Colonic mucosa (tissue), 4 donors: ENCODE measurements at regions not wholly inside any gene's neighbourhood (a gene's known extent, or its start where the extent isn't known, plus 50 kb on each side); places are given as distances from the start of the nearest gene placed in this dataset.

Experiments used
- DNase-seq: peaks from one replicate; pipeline ENCODE4 v3.0.0-alpha.2; 2020
- H3K27ac ChIP-seq: fragments of 200-600 bp; one replicate; pipeline ENCODE4 v1.8.0; 2021
- H3K27me3 ChIP-seq: fragments of 200-600 bp; one replicate; pipeline ENCODE4 v1.8.0; 2021
- H3K36me3 ChIP-seq: fragments of 200-600 bp; one replicate; pipeline ENCODE4 v1.8.0; 2021
- H3K4me1 ChIP-seq: fragments of 200-600 bp; one replicate; pipeline ENCODE4 v1.8.0; 2021; ENCODE audit warnings: mild to moderate bottlenecking
- H3K4me3 ChIP-seq: fragments of 200-600 bp; one replicate; pipeline ENCODE4 v1.8.0; 2021
- H3K9ac ChIP-seq, 2 donors: one replicate each; pipeline ENCODE4 v1.7.0; 2013; ENCODE audit warnings: control low read depth in 2 of 2, low read depth in 2 of 2, low read length in 2 of 2
- H3K9me3 ChIP-seq: fragments of 200-600 bp; one replicate; pipeline ENCODE4 v1.8.0; 2021
- intact Hi-C: fragments of 100-400 bp; cut with DNase I; formaldehyde crosslinking; loops from one replicate; pipeline ENCODE4 v1.14.1; 2022
- TF ChIP-seq, protein P1 (sequence below): fragments of 200-600 bp; IDR thresholded peaks from one replicate; pipeline ENCODE4 v1.8.0; 2022; ENCODE audit warnings: antibody characterized with exemption, mild to moderate bottlenecking
- donor health status: healthy.
- donor health status: DM: no; HTN: no; CAD: no.
- donor health status: DM: no; HTN: no; CAD: no.

DNA sequence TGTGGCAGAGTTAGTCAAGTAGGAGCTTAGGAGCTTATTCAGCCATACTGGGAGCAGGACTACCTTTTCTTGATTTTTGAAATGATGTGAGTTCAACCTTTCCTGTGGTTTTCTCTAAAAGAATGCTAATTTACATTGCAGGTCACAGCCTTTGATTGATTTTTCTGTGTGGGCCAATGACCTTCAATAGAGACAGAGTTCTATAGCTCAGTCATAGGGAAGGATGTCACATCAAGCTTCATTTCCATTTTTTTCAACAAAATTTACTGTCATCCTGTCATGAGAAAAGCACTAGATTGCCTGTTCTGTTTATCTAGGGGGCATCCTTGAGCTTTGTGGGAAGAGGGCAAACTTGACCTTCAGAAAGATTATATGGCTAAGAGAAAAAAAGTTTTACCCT is 448.7 kb downstream of the MID1IP1 start:
- H3K9me3 ChIP-seq: no peaks in the 10 kb centered on the region
- no peak overlapping the region for H3K9ac ChIP-seq
- no peaks in the 10 kb centered on the region for H3K36me3 ChIP-seq
- no peaks in the 10 kb centered on the region for H3K27me3 ChIP-seq
- no peaks in the 10 kb centered on the region for H3K4me1 ChIP-seq
- TF ChIP-seq, protein P1, sequence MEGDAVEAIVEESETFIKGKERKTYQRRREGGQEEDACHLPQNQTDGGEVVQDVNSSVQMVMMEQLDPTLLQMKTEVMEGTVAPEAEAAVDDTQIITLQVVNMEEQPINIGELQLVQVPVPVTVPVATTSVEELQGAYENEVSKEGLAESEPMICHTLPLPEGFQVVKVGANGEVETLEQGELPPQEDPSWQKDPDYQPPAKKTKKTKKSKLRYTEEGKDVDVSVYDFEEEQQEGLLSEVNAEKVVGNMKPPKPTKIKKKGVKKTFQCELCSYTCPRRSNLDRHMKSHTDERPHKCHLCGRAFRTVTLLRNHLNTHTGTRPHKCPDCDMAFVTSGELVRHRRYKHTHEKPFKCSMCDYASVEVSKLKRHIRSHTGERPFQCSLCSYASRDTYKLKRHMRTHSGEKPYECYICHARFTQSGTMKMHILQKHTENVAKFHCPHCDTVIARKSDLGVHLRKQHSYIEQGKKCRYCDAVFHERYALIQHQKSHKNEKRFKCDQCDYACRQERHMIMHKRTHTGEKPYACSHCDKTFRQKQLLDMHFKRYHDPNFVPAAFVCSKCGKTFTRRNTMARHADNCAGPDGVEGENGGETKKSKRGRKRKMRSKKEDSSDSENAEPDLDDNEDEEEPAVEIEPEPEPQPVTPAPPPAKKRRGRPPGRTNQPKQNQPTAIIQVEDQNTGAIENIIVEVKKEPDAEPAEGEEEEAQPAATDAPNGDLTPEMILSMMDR: no peak
- no peak overlapping the region for H3K27ac ChIP-seq
- DNase-seq: no peak
- no peak overlapping the region for H3K4me3 ChIP-seq
- intact Hi-C loops: loop anchor here (10.0 kb wide), 1 partner anchor 495 kb away; no protein-coding TSS in a partner anchor

DNA sequence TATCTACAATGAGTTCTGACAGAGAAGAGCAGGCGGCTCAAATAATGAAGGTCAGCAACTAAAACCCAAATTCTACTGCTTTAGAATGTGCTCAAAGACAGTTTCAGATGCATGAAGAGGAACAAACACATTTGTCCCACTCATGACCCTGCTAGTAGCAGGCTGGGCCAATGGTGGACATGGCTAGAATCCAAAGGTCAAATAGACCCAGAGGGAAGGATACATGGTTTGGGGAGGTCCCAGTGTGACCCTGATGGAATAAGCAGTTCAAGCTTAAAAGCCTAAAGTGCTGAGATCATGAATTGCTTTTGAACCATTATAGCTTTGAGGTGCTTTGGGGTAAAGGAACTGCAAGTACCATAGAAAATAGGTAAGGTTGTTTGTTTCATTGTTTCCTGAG is 450.7 kb downstream of the MID1IP1 start:
- Histone ChIP-seq H3K36me3 (no peaks in the 10 kb centered on the region), H3K27me3 (no peaks in the 10 kb centered on the region), H3K9ac (no peak overlapping the region), H3K27ac (no peak overlapping the region), H3K4me1 (no peaks in the 10 kb centered on the region), H3K4me3 (no peak overlapping the region), H3K9me3 (no peaks in the 10 kb centered on the region)
- intact Hi-C loops: no loop called here
- no peak for DNase-seq
- TF ChIP-seq, protein P1: no peak

DNA sequence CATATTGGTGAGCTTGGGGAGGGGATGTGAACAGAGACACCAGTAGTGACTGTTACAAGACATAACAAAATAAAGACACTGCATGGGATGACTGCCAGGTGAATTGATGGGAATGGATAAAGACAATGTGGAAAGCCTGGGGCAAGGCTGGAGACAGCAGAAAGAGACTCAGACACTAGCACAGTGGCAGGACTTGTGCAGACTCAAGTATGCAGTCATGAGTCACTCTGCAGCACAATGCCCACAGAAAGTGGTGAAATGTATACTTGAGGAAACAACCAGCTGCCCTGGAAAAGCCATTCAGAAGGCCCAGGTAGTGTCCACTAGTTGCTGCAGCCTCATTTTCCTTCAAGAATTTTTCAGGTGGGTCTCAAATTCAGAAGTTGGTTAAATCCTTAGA is 452.3 kb downstream of the MID1IP1 start:
- no peak overlapping the region for H3K4me3 ChIP-seq
- no peak overlapping the region for H3K27ac ChIP-seq
- no peaks in the 10 kb centered on the region for H3K4me1 ChIP-seq
- H3K9ac ChIP-seq: no peak overlapping the region
- intact Hi-C loops: no loop called here
- no peaks in the 10 kb centered on the region for H3K27me3 ChIP-seq
- no peak for DNase-seq
- TF ChIP-seq, protein P1: no peak
- no peaks in the 10 kb centered on the region for H3K9me3 ChIP-seq
- H3K36me3 ChIP-seq: no peaks in the 10 kb centered on the region

DNA sequence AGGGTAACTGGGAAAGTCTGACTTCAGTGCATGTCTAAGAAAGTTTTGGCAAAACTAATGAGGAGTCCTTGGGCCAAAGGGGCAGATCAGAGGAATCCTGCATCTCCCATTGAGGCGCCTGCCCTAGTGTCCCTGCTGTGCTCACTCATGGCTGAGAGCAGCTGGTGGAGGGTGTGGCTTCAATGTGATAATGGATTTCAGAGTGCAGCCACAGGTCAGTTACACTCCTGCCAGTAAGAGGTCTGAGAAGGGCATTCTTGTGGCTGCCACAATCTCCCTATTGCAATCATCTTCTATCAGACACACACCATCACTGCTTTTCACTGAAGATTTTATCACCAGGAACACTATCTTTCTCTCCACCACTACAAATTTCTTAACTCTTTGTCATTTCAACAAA is 457.1 kb downstream of the MID1IP1 start:
- Histone ChIP-seq H3K9me3 (no peaks in the 10 kb centered on the region), H3K36me3 (no peaks in the 10 kb centered on the region), H3K27ac (no peak overlapping the region), H3K9ac (no peak overlapping the region), H3K4me3 (no peak overlapping the region), H3K27me3 (peaks cover 5% of the 10 kb centered on the region), H3K4me1 (no peaks in the 10 kb centered on the region)
- TF ChIP-seq, protein P1: no peak
- intact Hi-C loops: no loop called here
- DNase-seq: no peak

DNA sequence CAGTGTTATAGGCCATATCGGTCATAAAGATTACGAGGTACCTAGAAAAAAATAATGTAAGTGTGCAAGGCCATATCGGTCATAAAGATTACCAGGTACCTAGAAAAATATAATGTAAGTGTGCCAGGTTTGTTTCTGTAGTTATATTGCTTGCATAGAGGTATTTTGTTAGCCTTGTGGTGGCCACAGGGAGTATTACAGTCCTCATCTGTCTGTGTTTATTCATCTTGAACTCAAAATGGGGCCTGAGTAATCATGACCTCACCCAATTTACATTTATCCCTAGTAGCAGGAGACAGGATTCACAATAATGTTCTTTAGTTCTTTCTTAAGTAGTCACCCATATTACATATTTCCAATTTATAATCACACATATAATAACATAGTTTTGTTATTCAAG is 459.7 kb downstream of the MID1IP1 start:
- intact Hi-C loops: no loop called here
- no peak for DNase-seq
- H3K36me3 ChIP-seq: no peaks in the 10 kb centered on the region

More for the DNA sequence above, 459.7 kb downstream of the MID1IP1 start:
- Histone ChIP-seq H3K27me3 (peaks cover 5% of the 10 kb centered on the region), H3K9me3 (no peaks in the 10 kb centered on the region), H3K4me1 (no peaks in the 10 kb centered on the region), H3K27ac (no peak overlapping the region), H3K4me3 (no peak overlapping the region), H3K9ac (no peak overlapping the region)
- TF ChIP-seq, protein P1: no peak
